ENCODE measurements at regions not wholly inside any gene's neighbourhood (a gene's known extent, or its start where the extent isn't known, plus 50 kb on each side); places are given as distances from the start of the nearest gene placed in this dataset.

DNA sequence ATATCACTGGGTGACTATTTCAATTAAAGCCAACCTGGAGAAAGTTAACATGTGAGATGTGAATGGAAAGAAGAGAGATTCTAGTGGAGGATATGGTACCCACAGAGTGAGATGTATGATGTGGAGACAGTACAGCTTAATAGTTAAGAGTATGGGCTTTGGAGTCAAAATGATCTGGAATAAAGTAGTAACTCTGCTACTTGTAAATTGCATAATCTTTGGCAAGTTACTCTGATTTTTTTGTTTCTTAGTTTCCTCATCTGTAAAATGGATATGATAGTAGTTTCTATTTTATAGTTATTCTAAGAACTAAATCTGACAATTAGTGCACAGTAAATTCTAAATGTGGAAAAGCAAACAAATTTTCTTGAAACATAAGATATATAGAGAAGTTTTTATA lies 79.2 kb downstream of the ISOC1 start:
- TF ChIP-seq, protein P1, sequence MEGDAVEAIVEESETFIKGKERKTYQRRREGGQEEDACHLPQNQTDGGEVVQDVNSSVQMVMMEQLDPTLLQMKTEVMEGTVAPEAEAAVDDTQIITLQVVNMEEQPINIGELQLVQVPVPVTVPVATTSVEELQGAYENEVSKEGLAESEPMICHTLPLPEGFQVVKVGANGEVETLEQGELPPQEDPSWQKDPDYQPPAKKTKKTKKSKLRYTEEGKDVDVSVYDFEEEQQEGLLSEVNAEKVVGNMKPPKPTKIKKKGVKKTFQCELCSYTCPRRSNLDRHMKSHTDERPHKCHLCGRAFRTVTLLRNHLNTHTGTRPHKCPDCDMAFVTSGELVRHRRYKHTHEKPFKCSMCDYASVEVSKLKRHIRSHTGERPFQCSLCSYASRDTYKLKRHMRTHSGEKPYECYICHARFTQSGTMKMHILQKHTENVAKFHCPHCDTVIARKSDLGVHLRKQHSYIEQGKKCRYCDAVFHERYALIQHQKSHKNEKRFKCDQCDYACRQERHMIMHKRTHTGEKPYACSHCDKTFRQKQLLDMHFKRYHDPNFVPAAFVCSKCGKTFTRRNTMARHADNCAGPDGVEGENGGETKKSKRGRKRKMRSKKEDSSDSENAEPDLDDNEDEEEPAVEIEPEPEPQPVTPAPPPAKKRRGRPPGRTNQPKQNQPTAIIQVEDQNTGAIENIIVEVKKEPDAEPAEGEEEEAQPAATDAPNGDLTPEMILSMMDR (IDR thresholded peaks at IDR 0.05) = no peak
- no peak for TF ChIP-seq POLR2AphosphoS5 (IDR thresholded peaks at IDR 0.05)
- no peak for TF ChIP-seq POLR2A (IDR thresholded peaks at IDR 0.05)
